DMS 273 treated with DMSO at 0.1 percent for 48 hours (cell line): ENCODE measurements at regions not wholly inside any gene's neighbourhood (a gene's known extent, or its start where the extent isn't known, plus 50 kb on each side); places are given as distances from the start of the nearest gene placed in this dataset.

Source experiments
- DNase-seq: peaks from one replicate; lab custom pipeline; 2025; lab: John Stamatoyannopoulos, UW

DNA sequence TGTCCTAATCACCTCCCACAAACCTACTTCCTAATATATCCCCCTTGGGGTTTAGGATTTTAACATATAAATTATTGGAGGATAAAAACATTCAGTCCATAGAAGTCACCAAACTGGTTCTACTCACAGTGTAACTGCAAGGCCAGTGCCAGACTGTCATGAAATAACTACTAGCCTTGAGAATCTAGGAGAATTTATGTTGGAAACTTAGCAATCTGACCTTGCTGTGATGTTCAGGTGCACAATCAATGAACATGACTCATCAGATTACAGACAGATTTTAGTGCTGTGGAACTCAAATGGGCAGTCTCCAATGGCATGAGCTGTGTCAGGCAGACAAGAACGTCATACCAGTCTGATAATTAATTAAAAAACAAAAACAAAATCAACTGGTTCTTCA lies 571.4 kb upstream of the IGFBP3 start:
- DNase-seq: no peak

- DNase-seq: no peak
Observed at GRCh38 chr7:46490406-46490805, 569.3 kb upstream of the IGFBP3 start.

GRCh38 chr7:46489106-46489505 lies 568.0 kb upstream of the IGFBP3 start:
- no peak for DNase-seq

GRCh38 chr7:46488607-46489006 lies 567.5 kb upstream of the IGFBP3 start:
- no peak for DNase-seq

GRCh38 chr7:46486256-46487206 lies 565.5 kb upstream of the IGFBP3 start:
- no peak for DNase-seq

GRCh38 chr7:46485481-46486065 lies 564.5 kb upstream of the IGFBP3 start:
- no peak for DNase-seq

DNA sequence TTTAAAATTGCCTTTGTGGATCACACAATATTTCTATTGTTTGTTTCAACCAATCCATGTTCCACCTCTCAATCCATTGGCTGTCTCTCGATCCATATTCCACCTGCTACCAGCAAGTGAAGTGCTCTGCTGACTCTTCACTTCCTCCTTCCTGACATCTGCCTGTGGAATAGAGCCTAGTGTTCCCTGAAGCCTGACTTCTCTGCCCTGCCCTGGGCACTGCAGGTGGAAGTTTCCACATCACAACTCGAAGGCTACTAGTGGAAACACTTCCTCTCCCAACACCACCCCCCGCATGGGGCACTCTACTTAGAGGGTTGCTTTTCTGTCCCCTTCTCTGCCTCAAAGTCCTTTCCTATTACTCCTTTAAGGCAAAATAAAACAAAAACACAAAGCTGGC lies 563.8 kb upstream of the IGFBP3 start:
- DNase-seq: no peak

- DNase-seq: no peak
Observed at GRCh38 chr7:46480619-46481018, 559.5 kb upstream of the IGFBP3 start.

DNA sequence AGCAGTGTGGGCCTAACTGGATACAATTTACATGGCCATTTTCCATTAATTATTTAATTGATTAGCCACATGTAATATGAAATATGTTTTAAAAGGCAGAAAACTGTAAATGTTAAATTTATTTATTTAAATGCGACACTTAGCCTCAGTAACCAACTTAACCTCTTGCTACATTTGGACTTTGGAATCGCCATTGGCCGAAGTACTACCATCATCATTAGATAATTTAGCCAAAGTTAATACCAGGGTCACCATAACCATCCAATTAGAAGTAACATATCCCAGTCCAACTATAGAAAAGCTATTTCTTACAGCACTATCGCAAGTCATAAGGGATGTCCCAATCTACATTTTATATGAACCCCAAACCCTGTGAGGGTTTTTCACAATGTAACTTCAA lies 558.6 kb upstream of the IGFBP3 start:
- DNase-seq: no peak

DNA sequence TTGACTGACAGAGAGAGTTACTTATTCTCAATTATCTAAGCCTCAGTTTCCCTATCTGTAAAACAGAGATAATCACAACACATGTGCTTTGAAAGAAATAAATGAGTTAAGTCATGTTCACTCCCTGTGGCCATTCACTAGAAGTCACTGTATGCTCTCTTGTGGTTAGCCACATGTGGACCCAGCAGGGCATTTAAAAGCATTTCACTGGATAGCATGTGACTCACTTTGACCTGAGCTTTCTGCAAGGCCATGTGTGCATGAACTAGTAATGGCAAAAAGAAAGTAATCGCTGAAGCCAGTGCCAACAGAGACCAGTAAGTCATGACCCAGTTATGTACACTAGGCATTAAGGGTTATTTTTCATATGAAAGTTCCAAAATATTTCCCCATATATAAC lies 557.0 kb upstream of the IGFBP3 start:
- DNase-seq: no peak

- DNase-seq: no peak
Observed at GRCh38 chr7:46468753-46469356, 547.8 kb upstream of the IGFBP3 start.

DNA sequence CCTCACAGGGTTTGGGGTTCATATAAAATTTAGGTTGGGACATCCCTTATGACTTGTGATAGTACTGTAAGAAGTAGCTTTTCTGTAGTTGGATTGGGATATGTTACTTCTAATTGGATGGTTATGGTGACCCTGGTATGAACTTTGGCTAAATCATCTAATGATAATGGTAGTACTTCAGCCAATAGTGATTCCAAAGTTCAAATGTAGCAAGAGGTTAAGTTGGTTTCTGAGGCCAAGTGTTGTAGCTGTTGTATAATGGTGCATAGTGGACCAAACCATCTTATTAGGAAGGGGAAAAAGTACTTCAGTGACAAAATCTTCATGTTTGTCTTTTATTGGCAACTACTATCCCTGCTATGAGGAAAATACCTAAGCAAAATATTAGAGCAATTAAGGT lies 542.1 kb upstream of the IGFBP3 start:
- no peak for DNase-seq

- DNase-seq: no peak
Observed at GRCh38 chr7:46461334-46461777, 540.3 kb upstream of the IGFBP3 start.

DNA sequence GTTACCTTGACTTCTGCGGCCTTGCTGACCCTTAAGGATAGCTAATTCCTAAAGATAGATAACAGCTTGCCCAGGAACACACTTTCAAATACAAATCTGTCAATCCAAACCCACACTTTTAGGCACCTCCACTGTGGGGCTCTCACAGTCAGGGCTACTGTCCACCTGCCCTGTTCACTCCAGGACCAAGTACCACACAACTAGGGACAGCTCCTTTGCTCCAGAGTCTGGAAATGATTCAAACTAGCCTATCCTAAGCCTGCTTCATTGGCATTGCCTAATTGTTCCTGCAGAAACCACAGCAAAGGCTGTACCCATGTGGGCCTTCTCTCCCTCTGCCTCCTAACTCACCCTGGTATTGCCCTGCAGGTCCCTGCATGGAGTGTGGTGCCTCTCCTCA lies 538.9 kb upstream of the IGFBP3 start:
- DNase-seq: no peak

GRCh38 chr7:46454816-46455215 lies 533.7 kb upstream of the IGFBP3 start:
- no peak for DNase-seq

- DNase-seq: no peak
Observed at GRCh38 chr7:46452561-46453135, 531.6 kb upstream of the IGFBP3 start.

- no peak for DNase-seq
Observed at GRCh38 chr7:46451846-46452245, 530.8 kb upstream of the IGFBP3 start.

GRCh38 chr7:46450886-46451285 lies 529.8 kb upstream of the IGFBP3 start:
- no peak for DNase-seq

- DNase-seq: no peak
Observed at GRCh38 chr7:46450425-46450824, 529.4 kb upstream of the IGFBP3 start.

- DNase-seq: no peak
Observed at GRCh38 chr7:46449743-46450142, 528.7 kb upstream of the IGFBP3 start.

- DNase-seq: no peak
Observed at GRCh38 chr7:46448478-46448877, 527.4 kb upstream of the IGFBP3 start.

DNA sequence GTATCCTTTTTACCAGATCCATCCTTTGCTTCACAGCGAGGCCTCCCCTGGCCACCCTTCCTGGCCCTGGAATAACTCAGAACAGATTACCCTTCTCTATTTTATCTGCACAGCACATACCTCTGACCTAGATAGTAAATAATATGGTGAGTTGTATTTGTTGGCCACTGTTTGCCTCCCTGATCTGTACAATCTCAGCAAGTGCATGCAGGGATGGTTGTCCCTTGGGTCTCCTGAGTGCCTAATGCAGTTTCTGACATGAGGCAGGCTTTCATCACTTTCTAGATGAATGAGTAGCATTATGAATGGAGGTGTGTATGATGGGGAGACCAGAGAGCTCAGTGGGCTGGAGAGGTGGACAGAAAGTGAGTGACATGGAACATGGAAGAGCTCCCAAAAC lies 525.1 kb upstream of the IGFBP3 start:
- DNase-seq: no peak

- no peak for DNase-seq
Observed at GRCh38 chr7:46444256-46444655, 523.2 kb upstream of the IGFBP3 start.
